OCI-M1 (cell line): ENCODE measurements at regions not wholly inside any gene's neighbourhood (a gene's known extent, or its start where the extent isn't known, plus 50 kb on each side); places are given as distances from the start of the nearest gene placed in this dataset.

Experiments used
- DNase-seq: peaks from one replicate; lab custom pipeline; 2025; lab: John Stamatoyannopoulos, UW

GRCh38 chr6:24026050-24026449 is 100.0 kb upstream of the NRSN1 start:
- DNase-seq: no peak

- DNase-seq: no peak
These were observed 94.5 kb upstream of the NRSN1 start for GRCh38 chr6:24031496-24031895.

GRCh38 chr6:24032896-24033688 is 92.9 kb upstream of the NRSN1 start:
- DNase-seq: peak; percentile 32

GRCh38 chr6:24043848-24044247 is 82.2 kb upstream of the NRSN1 start:
- DNase-seq: no peak

- no peak for DNase-seq
These were observed 73.9 kb upstream of the NRSN1 start for GRCh38 chr6:24051942-24052589.

GRCh38 chr6:24052590-24052961 is 73.4 kb upstream of the NRSN1 start:
- no peak for DNase-seq

- DNase-seq: no peak
These were observed 73.0 kb upstream of the NRSN1 start for GRCh38 chr6:24053057-24053456.

GRCh38 chr6:24054388-24054787 is 71.6 kb upstream of the NRSN1 start:
- no peak for DNase-seq

GRCh38 chr6:24056567-24056966 is 69.4 kb upstream of the NRSN1 start:
- DNase-seq: no peak

- DNase-seq: no peak
These were observed 69.0 kb upstream of the NRSN1 start for GRCh38 chr6:24057030-24057429.

- DNase-seq: no peak
These were observed 64.8 kb upstream of the NRSN1 start for GRCh38 chr6:24060982-24061754.

- peak; percentile 72 for DNase-seq
These were observed 61.9 kb upstream of the NRSN1 start for GRCh38 chr6:24064106-24064505.

- DNase-seq: no peak
These were observed 61.2 kb upstream of the NRSN1 start for GRCh38 chr6:24064832-24065231.

GRCh38 chr6:24069526-24069925 is 56.5 kb upstream of the NRSN1 start:
- DNase-seq: no peak

GRCh38 chr6:24072038-24072746 is 53.8 kb upstream of the NRSN1 start:
- no peak for DNase-seq

GRCh38 chr6:24076011-24076410 is 50.0 kb upstream of the NRSN1 start:
- no peak for DNase-seq
